ENCODE measurements at regions not wholly inside any gene's neighbourhood (a gene's known extent, or its start where the extent isn't known, plus 50 kb on each side); places are given as distances from the start of the nearest gene placed in this dataset.

DNA sequence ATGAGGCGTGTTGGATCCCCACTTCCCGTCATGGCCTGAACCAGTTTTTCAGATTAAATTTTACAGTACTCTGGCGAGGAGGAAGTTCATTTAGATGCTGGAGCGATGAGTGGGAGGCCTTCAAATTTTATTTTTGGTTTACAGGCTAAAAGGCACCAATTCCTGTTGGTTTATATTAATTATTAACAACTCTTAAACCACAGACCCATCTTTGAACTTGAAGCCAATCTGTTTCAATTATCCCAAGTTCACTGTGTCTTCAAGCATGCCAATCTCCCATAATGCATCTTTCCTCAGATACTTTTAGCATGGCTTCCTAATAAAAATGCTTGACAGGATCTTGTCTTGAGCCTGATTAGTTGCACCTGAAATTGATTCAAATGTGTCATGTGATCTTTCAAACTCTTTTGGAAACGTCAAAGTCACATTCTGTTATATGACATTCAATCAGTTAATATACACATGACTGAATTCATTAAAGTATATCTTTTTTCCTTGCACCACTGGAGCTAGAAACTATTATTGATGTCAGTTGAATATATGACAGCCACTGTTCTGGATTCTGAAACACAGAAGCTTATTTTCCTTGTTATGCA lies 641.7 kb upstream of the TMEM132C start:
- Histone ChIP-seq H3K9me3 (ENCODE audit: control insufficient read depth, insufficient read depth, low read length) (no peaks in the 10 kb centered on the region), H3K36me3 (ENCODE audit: insufficient read depth, low read length) (no peaks in the 10 kb centered on the region), H3K9ac (ENCODE audit: low read depth, low read length) (no peak overlapping the region), H3K4me1 (ENCODE audit: insufficient read depth, low read length) (no peaks in the 10 kb centered on the region)

DNA sequence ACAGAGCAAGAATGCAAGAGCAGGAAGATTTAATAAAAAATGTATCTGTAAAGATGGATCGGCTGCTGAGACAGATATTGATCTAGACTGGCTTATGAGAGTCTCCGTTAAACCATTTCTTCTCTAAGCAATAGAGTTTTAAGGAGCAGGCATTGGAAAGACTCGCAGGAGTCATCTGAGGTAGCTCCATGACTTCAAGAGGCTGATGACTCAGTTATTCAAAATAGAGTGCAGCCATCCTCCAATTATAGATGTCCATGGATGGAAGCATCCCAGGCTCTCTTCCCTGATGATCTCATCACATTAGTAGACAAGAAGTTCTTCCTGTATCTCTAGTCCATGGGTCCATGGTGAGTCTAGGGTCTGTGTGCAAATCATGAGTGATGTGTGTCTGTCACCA lies 638.3 kb upstream of the TMEM132C start:
- no peak overlapping the region for H3K9ac ChIP-seq (ENCODE audit: low read depth, low read length)
- no peaks in the 10 kb centered on the region for H3K36me3 ChIP-seq (ENCODE audit: insufficient read depth, low read length)
- H3K9me3 ChIP-seq (ENCODE audit: control insufficient read depth, insufficient read depth, low read length): no peaks in the 10 kb centered on the region
- H3K4me1 ChIP-seq (ENCODE audit: insufficient read depth, low read length): no peaks in the 10 kb centered on the region

DNA sequence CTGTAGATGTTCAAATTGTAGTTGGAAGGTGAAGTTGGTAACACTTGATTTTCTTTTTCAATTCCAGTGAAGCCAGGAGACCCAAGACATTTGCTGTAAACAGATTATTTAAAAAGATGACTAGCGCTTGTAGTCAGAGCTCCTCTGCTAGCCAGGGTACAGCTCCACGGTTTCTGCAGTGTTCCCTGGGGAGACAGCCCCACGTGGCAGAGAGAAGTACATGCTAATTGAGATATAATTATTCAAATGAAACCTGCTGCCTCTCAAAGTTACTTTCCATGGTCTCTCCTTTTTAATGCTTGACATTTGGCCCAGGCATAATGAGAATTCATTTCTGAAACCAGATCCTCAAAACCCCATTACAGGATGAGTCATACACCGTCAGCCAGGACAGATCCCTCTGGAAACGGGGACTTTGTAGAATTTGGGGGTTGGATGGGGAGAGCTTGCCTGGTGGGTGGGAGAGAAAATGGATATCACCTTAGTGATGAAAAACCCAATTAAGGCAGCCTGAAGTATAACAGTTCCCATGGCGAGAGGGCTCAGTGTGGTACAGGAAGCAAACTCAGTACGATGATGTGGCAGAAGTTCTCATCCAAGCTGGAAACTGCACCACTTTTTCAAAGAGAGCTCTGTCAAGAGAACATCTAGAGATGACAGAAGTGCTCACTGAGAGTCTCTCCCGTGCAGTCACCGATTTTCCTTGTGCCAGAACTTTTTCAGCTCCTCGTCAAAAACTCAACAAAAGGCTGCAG lies 637.7 kb upstream of the TMEM132C start:
- Histone ChIP-seq H3K9ac (ENCODE audit: low read depth, low read length) (no peak overlapping the region), H3K36me3 (ENCODE audit: insufficient read depth, low read length) (no peaks in the 10 kb centered on the region), H3K9me3 (ENCODE audit: control insufficient read depth, insufficient read depth, low read length) (no peaks in the 10 kb centered on the region), H3K4me1 (ENCODE audit: insufficient read depth, low read length) (no peaks in the 10 kb centered on the region)

DNA sequence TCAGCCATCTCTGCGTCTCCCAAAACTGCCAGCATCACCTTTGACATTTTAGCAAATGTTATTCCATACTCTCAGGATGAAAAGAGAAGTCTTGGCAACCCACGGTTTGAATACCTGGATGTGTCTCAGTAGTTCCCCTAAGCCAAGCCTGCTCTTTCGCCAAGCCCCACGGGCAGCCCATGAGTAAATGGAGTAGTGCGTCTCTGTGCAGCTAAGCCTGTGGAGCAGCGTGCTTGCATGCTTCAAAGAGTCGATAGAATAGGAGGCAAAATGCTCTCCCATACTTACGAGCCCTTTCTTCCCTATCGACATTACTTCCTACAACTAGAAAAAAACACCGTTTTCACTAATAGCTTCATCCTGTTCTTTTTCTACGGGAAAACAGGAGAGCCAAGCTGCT lies 634.5 kb upstream of the TMEM132C start:
- Histone ChIP-seq H3K9ac (ENCODE audit: low read depth, low read length) (no peak overlapping the region), H3K36me3 (ENCODE audit: insufficient read depth, low read length) (no peaks in the 10 kb centered on the region), H3K4me1 (ENCODE audit: insufficient read depth, low read length) (no peaks in the 10 kb centered on the region), H3K9me3 (ENCODE audit: control insufficient read depth, insufficient read depth, low read length) (no peaks in the 10 kb centered on the region)

DNA sequence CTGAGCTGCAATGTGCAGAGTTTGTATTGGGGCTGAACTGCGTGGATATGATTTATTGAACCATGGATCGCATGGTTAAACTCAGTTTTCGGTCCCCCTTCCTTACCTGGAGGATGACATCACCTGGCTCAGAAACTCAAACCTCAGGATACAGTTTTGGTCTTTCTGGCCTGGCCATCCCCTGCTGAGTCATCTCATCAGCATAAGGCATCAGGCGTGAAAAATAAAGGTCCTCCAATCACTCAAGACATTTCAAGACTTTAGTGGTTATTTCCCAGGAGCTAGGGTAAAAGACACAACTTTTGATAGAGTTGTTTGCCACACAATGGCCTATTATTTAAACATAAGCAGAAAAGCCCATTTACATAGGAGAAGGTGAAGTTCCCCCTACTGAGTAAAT lies 631.1 kb upstream of the TMEM132C start:
- Histone ChIP-seq H3K36me3 (ENCODE audit: insufficient read depth, low read length) (no peaks in the 10 kb centered on the region), H3K4me1 (ENCODE audit: insufficient read depth, low read length) (no peaks in the 10 kb centered on the region), H3K9me3 (ENCODE audit: control insufficient read depth, insufficient read depth, low read length) (no peaks in the 10 kb centered on the region), H3K9ac (ENCODE audit: low read depth, low read length) (no peak overlapping the region)

DNA sequence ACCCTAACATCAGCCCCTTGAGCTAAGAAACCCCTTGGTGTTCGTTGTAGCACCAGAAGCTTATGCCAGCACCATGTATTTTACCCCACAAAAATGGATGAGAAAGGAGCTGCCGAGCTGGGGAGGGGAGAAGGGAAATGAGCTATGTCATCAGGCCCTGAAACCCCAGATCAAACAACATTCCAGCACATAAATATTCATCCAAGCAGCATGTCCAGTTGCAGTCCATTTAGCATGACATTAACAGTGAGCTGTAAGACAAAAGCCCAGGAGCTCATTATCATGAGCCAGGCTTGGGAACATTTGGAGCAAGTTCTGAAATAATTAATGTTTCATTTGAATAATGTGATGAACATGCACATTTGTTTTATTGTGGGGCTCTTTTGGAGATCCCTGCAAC lies 630.1 kb upstream of the TMEM132C start:
- Histone ChIP-seq H3K9me3 (ENCODE audit: control insufficient read depth, insufficient read depth, low read length) (no peaks in the 10 kb centered on the region), H3K4me1 (ENCODE audit: insufficient read depth, low read length) (no peaks in the 10 kb centered on the region), H3K36me3 (ENCODE audit: insufficient read depth, low read length) (no peaks in the 10 kb centered on the region), H3K9ac (ENCODE audit: low read depth, low read length) (no peak overlapping the region)

DNA sequence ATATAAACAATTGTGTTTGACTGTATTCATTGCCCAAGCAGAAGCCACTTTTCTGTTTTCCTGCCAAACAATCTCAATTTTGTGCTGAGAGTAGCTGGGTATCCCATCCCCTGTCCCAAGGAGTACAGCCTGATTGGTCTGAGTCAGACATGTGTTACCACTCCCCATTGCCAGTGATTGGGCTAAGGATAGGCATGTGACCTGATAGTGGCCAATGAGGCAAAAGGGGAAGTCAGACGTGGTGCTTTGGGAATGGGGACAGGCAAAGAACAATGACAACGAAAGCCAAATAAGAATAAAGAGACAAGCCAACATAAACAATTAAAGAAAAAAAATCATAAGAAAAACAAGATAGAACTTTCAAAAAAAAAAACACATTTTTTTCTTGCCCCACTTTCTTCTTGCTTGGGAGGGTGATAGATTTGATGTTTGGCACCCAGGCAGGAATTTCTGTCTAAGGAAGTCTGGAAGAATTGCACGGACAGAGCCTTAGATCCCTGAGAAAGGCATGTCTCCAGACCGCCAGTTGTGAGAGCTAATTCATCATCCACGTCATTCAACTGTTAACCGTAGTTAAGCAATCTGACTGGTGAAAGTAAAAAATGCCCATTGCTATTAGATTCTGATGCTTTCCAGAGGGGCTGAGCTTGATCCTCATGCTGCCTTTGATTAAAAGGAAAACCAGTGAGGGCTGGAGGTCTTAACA lies 626.6 kb upstream of the TMEM132C start:
- Histone ChIP-seq H3K9me3 (ENCODE audit: control insufficient read depth, insufficient read depth, low read length) (no peaks in the 10 kb centered on the region; the same call in 1 of the 2 replicates), H3K36me3 (ENCODE audit: insufficient read depth, low read length) (no peaks in the 10 kb centered on the region), H3K9ac (ENCODE audit: low read depth, low read length) (no peak overlapping the region), H3K4me1 (ENCODE audit: insufficient read depth, low read length) (peaks cover 9% of the 10 kb centered on the region)

DNA sequence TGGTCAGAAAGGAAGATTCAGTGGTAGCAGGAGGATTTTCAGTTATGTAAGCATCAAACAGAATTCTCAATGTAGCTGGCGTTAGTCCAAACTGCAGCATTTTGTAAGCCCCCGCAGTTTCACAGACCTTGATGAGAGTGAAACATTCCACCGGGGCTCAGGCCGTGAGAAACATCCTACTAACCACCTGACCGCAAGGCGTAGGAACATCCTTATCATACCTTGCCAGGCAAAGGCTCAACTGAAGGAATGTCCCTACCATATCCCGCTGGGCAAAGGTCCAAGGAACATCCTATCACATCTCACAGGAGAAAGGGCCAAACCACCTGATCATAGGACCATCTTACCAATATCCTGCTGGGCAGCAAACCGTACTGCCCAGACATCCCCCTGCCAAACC lies 624.8 kb upstream of the TMEM132C start:
- no peaks in the 10 kb centered on the region for H3K36me3 ChIP-seq (ENCODE audit: insufficient read depth, low read length)
- peaks cover 9% of the 10 kb centered on the region for H3K4me1 ChIP-seq (ENCODE audit: insufficient read depth, low read length)
- no peaks in the 10 kb centered on the region; the same call in 1 of the 2 replicates for H3K9me3 ChIP-seq (ENCODE audit: control insufficient read depth, insufficient read depth, low read length)
- no peak overlapping the region for H3K9ac ChIP-seq (ENCODE audit: low read depth, low read length)

DNA sequence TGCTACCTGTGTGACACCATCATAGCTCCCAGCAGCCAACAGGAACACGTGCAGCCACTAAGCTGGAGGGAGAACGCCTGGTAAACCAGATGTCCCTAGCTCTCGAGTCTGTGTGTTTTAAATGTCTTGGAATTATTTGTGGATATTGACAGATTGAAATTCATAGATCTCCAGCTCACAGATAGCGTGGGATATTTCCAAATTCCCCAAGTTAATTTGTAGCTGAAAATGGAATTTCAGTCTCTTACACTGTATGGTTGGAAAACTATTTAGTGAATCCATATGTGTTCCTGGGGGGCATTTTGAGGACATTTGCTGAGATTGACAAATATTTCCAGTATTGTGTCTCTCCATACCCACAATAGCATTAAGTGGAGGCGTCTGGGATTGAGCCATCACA lies 618.6 kb upstream of the TMEM132C start:
- Histone ChIP-seq H3K9ac (ENCODE audit: low read depth, low read length) (no peak overlapping the region), H3K9me3 (ENCODE audit: control insufficient read depth, insufficient read depth, low read length) (no peaks in the 10 kb centered on the region; the same call in 1 of the 2 replicates), H3K36me3 (ENCODE audit: insufficient read depth, low read length) (no peaks in the 10 kb centered on the region), H3K4me1 (ENCODE audit: insufficient read depth, low read length) (peaks cover 9% of the 10 kb centered on the region)

DNA sequence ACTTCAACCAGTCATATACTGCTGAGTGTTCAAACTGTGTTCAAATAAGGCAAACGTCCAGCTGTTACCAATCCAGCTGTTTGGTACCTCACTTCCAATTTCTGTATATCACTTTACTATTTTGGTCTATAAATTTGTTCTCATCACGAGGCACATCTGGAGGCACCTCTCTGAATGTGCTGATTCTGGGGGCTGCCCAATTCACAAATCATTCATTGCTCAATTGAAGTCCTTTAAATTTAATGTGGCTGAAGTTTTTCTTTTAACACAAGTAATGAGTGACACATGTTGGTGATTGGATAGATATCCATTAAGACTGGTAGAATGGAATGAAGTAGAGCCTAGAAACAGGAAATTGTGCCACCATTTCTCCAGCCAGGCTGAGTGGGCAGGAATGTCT lies 617.0 kb upstream of the TMEM132C start:
- no peak overlapping the region for H3K9ac ChIP-seq (ENCODE audit: low read depth, low read length)
- no peaks in the 10 kb centered on the region for H3K4me1 ChIP-seq (ENCODE audit: insufficient read depth, low read length)
- no peaks in the 10 kb centered on the region; the same call in 1 of the 2 replicates for H3K9me3 ChIP-seq (ENCODE audit: control insufficient read depth, insufficient read depth, low read length)
- no peaks in the 10 kb centered on the region for H3K36me3 ChIP-seq (ENCODE audit: insufficient read depth, low read length)

DNA sequence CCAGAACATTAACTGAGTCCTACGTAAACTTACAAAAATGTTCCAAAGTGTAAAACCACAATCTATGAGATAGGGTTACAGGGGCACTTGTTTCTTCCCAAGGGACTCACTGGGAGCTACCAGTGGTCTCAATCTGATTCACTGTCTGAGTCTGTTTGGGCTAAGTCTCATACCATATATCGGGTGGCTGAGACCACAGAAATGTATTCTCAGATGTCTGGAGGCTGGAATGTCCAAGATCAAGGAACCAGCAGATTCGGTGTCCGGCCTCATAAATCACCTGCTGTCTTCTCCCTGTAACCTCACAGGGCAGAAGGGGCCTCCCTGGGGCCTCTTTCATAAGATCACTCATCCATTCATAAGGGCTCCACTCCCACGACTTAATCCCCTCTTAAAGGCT lies 616.3 kb upstream of the TMEM132C start:
- H3K9me3 ChIP-seq (ENCODE audit: control insufficient read depth, insufficient read depth, low read length): no peaks in the 10 kb centered on the region
- no peaks in the 10 kb centered on the region for H3K36me3 ChIP-seq (ENCODE audit: insufficient read depth, low read length)
- no peaks in the 10 kb centered on the region for H3K4me1 ChIP-seq (ENCODE audit: insufficient read depth, low read length)
- H3K9ac ChIP-seq (ENCODE audit: low read depth, low read length): no peak overlapping the region

DNA sequence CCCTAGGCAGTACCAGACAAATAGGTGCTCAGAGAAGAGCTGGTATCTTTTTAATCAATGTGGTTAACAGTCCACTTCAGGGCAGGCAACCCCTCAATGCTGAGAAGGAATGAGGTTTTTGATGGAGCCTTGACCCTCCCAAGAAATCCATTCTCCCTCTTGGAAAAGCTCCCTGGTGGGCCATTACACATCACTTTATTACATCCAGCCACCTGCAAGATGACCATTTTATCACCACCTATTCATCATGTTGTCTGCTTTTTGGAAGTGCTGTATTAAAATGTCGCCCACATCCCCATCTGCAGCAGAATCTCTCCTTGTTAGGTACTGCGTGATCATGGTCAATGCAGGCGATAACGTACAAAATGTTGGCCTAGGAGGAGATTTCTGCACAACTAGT lies 614.7 kb upstream of the TMEM132C start:
- no peak overlapping the region for H3K9ac ChIP-seq (ENCODE audit: low read depth, low read length)
- no peaks in the 10 kb centered on the region for H3K4me1 ChIP-seq (ENCODE audit: insufficient read depth, low read length)
- no peaks in the 10 kb centered on the region for H3K9me3 ChIP-seq (ENCODE audit: control insufficient read depth, insufficient read depth, low read length)
- H3K36me3 ChIP-seq (ENCODE audit: insufficient read depth, low read length): no peaks in the 10 kb centered on the region

DNA sequence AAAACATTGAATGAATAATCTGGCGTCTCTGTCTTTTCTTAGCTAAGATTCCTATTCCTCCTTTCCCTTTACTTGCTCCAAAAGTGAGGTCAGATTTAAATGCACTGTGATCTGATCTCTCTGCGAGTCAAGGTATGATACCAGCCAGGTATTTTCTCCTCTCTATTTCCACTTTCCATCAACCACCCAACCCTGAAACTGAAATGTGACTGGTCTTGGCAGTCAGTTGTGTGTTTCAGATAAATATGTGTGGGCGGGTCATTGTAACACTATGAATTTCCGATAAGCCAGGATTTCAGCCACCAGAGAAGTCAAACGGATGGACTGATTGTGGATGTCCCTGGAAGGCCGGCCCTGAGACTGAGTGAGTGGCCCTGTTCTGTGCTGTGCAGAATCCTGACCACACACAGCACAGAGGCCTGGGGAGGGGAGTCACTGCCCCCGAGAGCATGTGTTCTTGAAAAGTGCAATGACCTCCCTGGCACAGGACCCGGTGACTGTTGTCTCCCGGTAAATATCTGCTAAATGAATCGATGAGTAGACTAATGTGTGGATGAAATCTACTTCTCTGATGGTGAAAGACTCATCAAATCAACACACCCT lies 612.5 kb upstream of the TMEM132C start:
- Histone ChIP-seq H3K36me3 (ENCODE audit: insufficient read depth, low read length) (no peaks in the 10 kb centered on the region), H3K9ac (ENCODE audit: low read depth, low read length) (no peak overlapping the region), H3K9me3 (ENCODE audit: control insufficient read depth, insufficient read depth, low read length) (no peaks in the 10 kb centered on the region), H3K4me1 (ENCODE audit: insufficient read depth, low read length) (no peaks in the 10 kb centered on the region)

DNA sequence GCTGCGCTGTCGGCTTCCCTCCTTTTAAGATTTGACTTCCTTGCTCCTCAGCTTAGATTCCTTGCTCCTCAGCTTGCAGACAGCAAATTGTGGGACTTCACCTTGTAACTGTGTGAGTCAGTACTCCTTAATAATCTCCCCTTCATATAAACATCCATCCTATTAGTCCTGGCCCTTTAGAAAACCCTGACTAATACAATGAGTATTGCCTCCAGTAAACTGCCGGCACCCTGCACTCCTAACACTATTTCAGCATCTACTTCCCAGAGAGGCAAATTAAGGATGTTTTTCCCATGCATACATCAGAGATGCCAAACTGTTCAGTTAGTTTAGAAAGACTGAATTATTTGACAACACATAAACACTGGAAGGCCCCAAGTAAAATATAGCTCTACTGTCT lies 611.3 kb upstream of the TMEM132C start:
- no peak overlapping the region for H3K9ac ChIP-seq (ENCODE audit: low read depth, low read length)
- no peaks in the 10 kb centered on the region for H3K36me3 ChIP-seq (ENCODE audit: insufficient read depth, low read length)
- no peaks in the 10 kb centered on the region for H3K9me3 ChIP-seq (ENCODE audit: control insufficient read depth, insufficient read depth, low read length)
- H3K4me1 ChIP-seq (ENCODE audit: insufficient read depth, low read length): no peaks in the 10 kb centered on the region

All from ES-I3 (cell line).